ENCODE measurements at regions not wholly inside any gene's neighbourhood (a gene's known extent, or its start where the extent isn't known, plus 50 kb on each side); places are given as distances from the start of the nearest gene placed in this dataset.
A peak's percentile ranks its signal among the peaks of the same experiment; 100 is the strongest.
"Not testable (repeated sequence)": the region's sequence is repeated elsewhere in the genome, so short reads cannot be mapped to it uniquely, and the experiment has no call there.

- H3K27ac ChIP-seq (ENCODE audit: low read depth, low read length); H3K4me1 ChIP-seq (ENCODE audit: control insufficient read depth, insufficient read depth, low read length); H3K27me3 ChIP-seq (ENCODE audit: control insufficient read depth, insufficient read depth, low read length); H3K4me3 ChIP-seq (ENCODE audit: low read depth, low read length); H3K36me3 ChIP-seq (ENCODE audit: control insufficient read depth, insufficient read depth, low read length); H3K9me3 ChIP-seq (ENCODE audit: control insufficient read depth, insufficient read depth, low read length); H3K9ac ChIP-seq (ENCODE audit: low read depth, low read length): not testable (repeated sequence)
Observed at GRCh38 chr1:148370661-148371060, 112.4 kb downstream of the PPIAL4G start.

- Histone ChIP-seq H3K4me3 (ENCODE audit: low read depth, low read length) (no peak overlapping the region), H3K27me3 (ENCODE audit: control insufficient read depth, insufficient read depth, low read length) (peaks cover 7% of the 10 kb centered on the region; the same call in 1 of the 2 replicates), H3K9ac (ENCODE audit: low read depth, low read length) (no peak overlapping the region), H3K9me3 (ENCODE audit: control insufficient read depth, insufficient read depth, low read length) (no peaks in the 10 kb centered on the region), H3K36me3 (ENCODE audit: control insufficient read depth, insufficient read depth, low read length) (no peaks in the 10 kb centered on the region), H3K4me1 (ENCODE audit: control insufficient read depth, insufficient read depth, low read length) (peaks cover 4% of the 10 kb centered on the region; the same call in 1 of the 2 replicates), H3K27ac (ENCODE audit: low read depth, low read length) (no peak overlapping the region)
Observed at GRCh38 chr1:148367596-148367995, 115.5 kb downstream of the PPIAL4G start.

- H3K9ac ChIP-seq (ENCODE audit: low read depth, low read length); H3K4me3 ChIP-seq (ENCODE audit: low read depth, low read length); H3K4me1 ChIP-seq (ENCODE audit: control insufficient read depth, insufficient read depth, low read length); H3K36me3 ChIP-seq (ENCODE audit: control insufficient read depth, insufficient read depth, low read length); H3K9me3 ChIP-seq (ENCODE audit: control insufficient read depth, insufficient read depth, low read length); H3K27ac ChIP-seq (ENCODE audit: low read depth, low read length): not testable (repeated sequence)
- H3K27me3 ChIP-seq (ENCODE audit: control insufficient read depth, insufficient read depth, low read length), result peaks cover 14% of the 10 kb centered on the region
Observed at GRCh38 chr1:148366136-148366753, 116.9 kb downstream of the PPIAL4G start.

- not testable (repeated sequence) for H3K9ac ChIP-seq (ENCODE audit: low read depth, low read length); H3K9me3 ChIP-seq (ENCODE audit: control insufficient read depth, insufficient read depth, low read length); H3K4me1 ChIP-seq (ENCODE audit: control insufficient read depth, insufficient read depth, low read length); H3K4me3 ChIP-seq (ENCODE audit: low read depth, low read length); H3K27ac ChIP-seq (ENCODE audit: low read depth, low read length); H3K36me3 ChIP-seq (ENCODE audit: control insufficient read depth, insufficient read depth, low read length)
- H3K27me3 ChIP-seq (ENCODE audit: control insufficient read depth, insufficient read depth, low read length), result peaks cover 25% of the 10 kb centered on the region
Observed at GRCh38 chr1:148365151-148365550, 118.0 kb downstream of the PPIAL4G start.

- H3K27ac ChIP-seq (ENCODE audit: low read depth, low read length); H3K9ac ChIP-seq (ENCODE audit: low read depth, low read length); H3K36me3 ChIP-seq (ENCODE audit: control insufficient read depth, insufficient read depth, low read length); H3K9me3 ChIP-seq (ENCODE audit: control insufficient read depth, insufficient read depth, low read length); H3K4me3 ChIP-seq (ENCODE audit: low read depth, low read length); H3K4me1 ChIP-seq (ENCODE audit: control insufficient read depth, insufficient read depth, low read length): not testable (repeated sequence)
- H3K27me3 ChIP-seq (ENCODE audit: control insufficient read depth, insufficient read depth, low read length), result peaks cover 25% of the 10 kb centered on the region
Observed at GRCh38 chr1:148363979-148364378, 119.1 kb downstream of the PPIAL4G start.

- Histone ChIP-seq H3K27me3 (ENCODE audit: control insufficient read depth, insufficient read depth, low read length) (peaks cover 25% of the 10 kb centered on the region), H3K4me3 (ENCODE audit: low read depth, low read length) (no peak overlapping the region), H3K36me3 (ENCODE audit: control insufficient read depth, insufficient read depth, low read length) (no peaks in the 10 kb centered on the region), H3K27ac (ENCODE audit: low read depth, low read length) (no peak overlapping the region), H3K9ac (ENCODE audit: low read depth, low read length) (no peak overlapping the region), H3K4me1 (ENCODE audit: control insufficient read depth, insufficient read depth, low read length) (peaks cover 9% of the 10 kb centered on the region; the same call in 1 of the 2 replicates), H3K9me3 (ENCODE audit: control insufficient read depth, insufficient read depth, low read length) (no peaks in the 10 kb centered on the region)
Observed at GRCh38 chr1:148363439-148363810, 119.7 kb downstream of the PPIAL4G start.

GRCh38 chr1:148362626-148363438, 120.3 kb downstream of the PPIAL4G start:
- Histone ChIP-seq H3K27me3 (ENCODE audit: control insufficient read depth, insufficient read depth, low read length) (peaks cover 29% of the 10 kb centered on the region), H3K4me3 (ENCODE audit: low read depth, low read length) (peak overlapping the region; percentile 57; the same call in 1 of the 2 replicates), H3K4me1 (ENCODE audit: control insufficient read depth, insufficient read depth, low read length) (peaks cover 9% of the 10 kb centered on the region; the same call in 1 of the 2 replicates), H3K36me3 (ENCODE audit: control insufficient read depth, insufficient read depth, low read length) (no peaks in the 10 kb centered on the region), H3K9ac (ENCODE audit: low read depth, low read length) (no peak overlapping the region), H3K27ac (ENCODE audit: low read depth, low read length) (no peak overlapping the region), H3K9me3 (ENCODE audit: control insufficient read depth, insufficient read depth, low read length) (no peaks in the 10 kb centered on the region)

GRCh38 chr1:148362216-148362611, 120.9 kb downstream of the PPIAL4G start:
- H3K36me3 ChIP-seq (ENCODE audit: control insufficient read depth, insufficient read depth, low read length), result no peaks in the 10 kb centered on the region
- no peaks in the 10 kb centered on the region for H3K9me3 ChIP-seq (ENCODE audit: control insufficient read depth, insufficient read depth, low read length)
- H3K4me1 ChIP-seq (ENCODE audit: control insufficient read depth, insufficient read depth, low read length), result peaks cover 9% of the 10 kb centered on the region; the same call in 1 of the 2 replicates
- no peak overlapping the region for H3K9ac ChIP-seq (ENCODE audit: low read depth, low read length)
- peaks cover 30% of the 10 kb centered on the region for H3K27me3 ChIP-seq (ENCODE audit: control insufficient read depth, insufficient read depth, low read length)
- peak overlapping the region; percentile 57 for H3K4me3 ChIP-seq (ENCODE audit: low read depth, low read length)
- no peak overlapping the region for H3K27ac ChIP-seq (ENCODE audit: low read depth, low read length)

- not testable (repeated sequence) for H3K9ac ChIP-seq (ENCODE audit: low read depth, low read length); H3K9me3 ChIP-seq (ENCODE audit: control insufficient read depth, insufficient read depth, low read length); H3K4me1 ChIP-seq (ENCODE audit: control insufficient read depth, insufficient read depth, low read length); H3K27ac ChIP-seq (ENCODE audit: low read depth, low read length); H3K36me3 ChIP-seq (ENCODE audit: control insufficient read depth, insufficient read depth, low read length)
- Histone ChIP-seq H3K27me3 (ENCODE audit: control insufficient read depth, insufficient read depth, low read length) (peaks cover 36% of the 10 kb centered on the region), H3K4me3 (ENCODE audit: low read depth, low read length) (peak overlapping the region; percentile 57)
Observed at GRCh38 chr1:148361427-148362215, 121.5 kb downstream of the PPIAL4G start.

- no peaks in the 10 kb centered on the region for H3K36me3 ChIP-seq (ENCODE audit: control insufficient read depth, insufficient read depth, low read length)
- no peaks in the 10 kb centered on the region for H3K9me3 ChIP-seq (ENCODE audit: control insufficient read depth, insufficient read depth, low read length)
- peaks cover 59% of the 10 kb centered on the region for H3K27me3 ChIP-seq (ENCODE audit: control insufficient read depth, insufficient read depth, low read length)
Observed at GRCh38 chr1:148357037-148357436, 126.1 kb downstream of the PPIAL4G start.

GRCh38 chr1:148355976-148356375, 127.1 kb downstream of the PPIAL4G start:
- H3K27ac ChIP-seq (ENCODE audit: low read depth, low read length), result no peak overlapping the region
- H3K36me3 ChIP-seq (ENCODE audit: control insufficient read depth, insufficient read depth, low read length), result no peaks in the 10 kb centered on the region

More at GRCh38 chr1:148357037-148357436, 126.1 kb downstream of the PPIAL4G start:
- Histone ChIP-seq H3K9ac (ENCODE audit: low read depth, low read length) (no peak overlapping the region), H3K4me1 (ENCODE audit: control insufficient read depth, insufficient read depth, low read length) (peaks cover 9% of the 10 kb centered on the region; the same call in 1 of the 2 replicates), H3K4me3 (ENCODE audit: low read depth, low read length) (no peak overlapping the region), H3K27ac (ENCODE audit: low read depth, low read length) (no peak overlapping the region)

More at GRCh38 chr1:148355976-148356375, 127.1 kb downstream of the PPIAL4G start:
- Histone ChIP-seq H3K4me3 (ENCODE audit: low read depth, low read length) (no peak overlapping the region), H3K9me3 (ENCODE audit: control insufficient read depth, insufficient read depth, low read length) (no peaks in the 10 kb centered on the region), H3K4me1 (ENCODE audit: control insufficient read depth, insufficient read depth, low read length) (peaks cover 6% of the 10 kb centered on the region; the same call in 1 of the 2 replicates), H3K9ac (ENCODE audit: low read depth, low read length) (no peak overlapping the region), H3K27me3 (ENCODE audit: control insufficient read depth, insufficient read depth, low read length) (peaks cover 62% of the 10 kb centered on the region)

All from HUES48 (cell line).